Gastrocnemius medialis (tissue), 4 donors: ENCODE measurements at regions not wholly inside any gene's neighbourhood (a gene's known extent, or its start where the extent isn't known, plus 50 kb on each side); places are given as distances from the start of the nearest gene placed in this dataset.

Experiments
- ATAC-seq, 2 donors: fragments of 150-250 bp; one replicate each; pipeline ENCODE4 v1.9.1; 2016
- DNase-seq, 2 donors: peaks; one replicate each; pipeline ENCODE4 v3.0.0-alpha.2; 2019
- H3K27ac ChIP-seq, 4 donors: fragments of 200-600 bp; sonication (generic); 1 replicate in 1 of 4; 2 replicates in 3 of 4; pipeline ENCODE4 v1.5.1; 2016 to 2018; ENCODE audit warnings: mild to moderate bottlenecking in 2 of 4, moderate library complexity in 1 of 4
- H3K27me3 ChIP-seq, 3 donors: fragments of 200-600 bp; sonication (generic) in 2 of 3; 1 replicate in 1 of 3; 2 replicates in 2 of 3; pipeline versions ENCODE4 v1.5.1 to v1.6.0; 2016 to 2019; ENCODE audit warnings: mild to moderate bottlenecking in 1 of 3, moderate library complexity in 1 of 3
- H3K36me3 ChIP-seq, 2 donors: fragments of 200-600 bp; sonication (generic) in 1 of 2; one replicate each; pipeline ENCODE4 v1.5.1; 2017 to 2018
- H3K4me1 ChIP-seq, 2 donors: fragments of 200-600 bp; sonication (generic) in 1 of 2; one replicate each; pipeline ENCODE4 v1.5.1; 2016 to 2017; ENCODE audit warnings: mild to moderate bottlenecking in 2 of 2
- H3K4me3 ChIP-seq, 4 donors: fragments of 200-600 bp; sonication (generic) in 3 of 4; 1 replicate in 1 of 4; 2 replicates in 3 of 4; pipeline ENCODE4 v1.5.1; 2016 to 2019; ENCODE audit warnings: mild to moderate bottlenecking in 2 of 4
- H3K9me3 ChIP-seq, 3 donors: fragments of 200-600 bp; sonication (generic) in 2 of 3; 1 replicate in 1 of 3; 2 replicates in 2 of 3; pipeline ENCODE4 v1.5.1; 2016 to 2019
- CTCF ChIP-seq, 5 experiments: fragments of 450-650 bp in 3 of 5; fragments of 200-600 bp in 2 of 5; sonication (generic) in 2 of 5; IDR thresholded peaks in 4 of 5; conservative IDR thresholded peaks in 1 of 5; 1 replicate in 4 of 5; 2 replicates in 1 of 5; pipeline ENCODE4 v1.5.1; 2016 to 2019; ENCODE audit warnings: antibody characterized with exemption in 5 of 5, mild to moderate bottlenecking in 3 of 5, moderate library complexity in 3 of 5
- POLR2A ChIP-seq, 2 donors: fragments of 450-650 bp; IDR thresholded peaks; one replicate each; pipeline ENCODE4 v1.6.1; 2017; ENCODE audit warnings: antibody characterized with exemption in 2 of 2, mild to moderate bottlenecking in 2 of 2, moderate library complexity in 2 of 2
- in situ Hi-C, 4 donors: fragments of 200-750 bp; cut with MboI; loops; one replicate each; pipeline versions ENCODE4 v1.15.0 to v1.8.0; 2017; ENCODE audit warnings: low sequenced_read_pairs in 4 of 4
- intact Hi-C: fragments of 100-400 bp; cut with DNase I; formaldehyde crosslinking; loops from one replicate; pipeline ENCODE4 v1.15.1; 2023; ENCODE audit warnings: low total_unique reads

- intact Hi-C loops: no loop called here
- H3K9me3 ChIP-seq: no peaks in the 10 kb centered on the region
- no peak overlapping the region for H3K27ac ChIP-seq
- TF ChIP-seq POLR2A (IDR thresholded peaks at IDR 0.05): no peak
- no peak for TF ChIP-seq CTCF (IDR thresholded peaks at IDR 0.05 in 4 of 5, conservative IDR thresholded peaks at IDR 0.05 in 1 of 5)
- no peaks in the 10 kb centered on the region for H3K27me3 ChIP-seq
- no peaks in the 10 kb centered on the region for H3K4me1 ChIP-seq
- H3K4me3 ChIP-seq: no peak overlapping the region
- ATAC-seq (no peak), DNase-seq (no peak)
- in situ Hi-C loops: loop anchor here in 1 of 4 donors (10.0 kb wide), 1 partner anchor 319 kb away; no protein-coding TSS in a partner anchor
- no peaks in the 10 kb centered on the region for H3K36me3 ChIP-seq
Measured at GRCh38 chr6:150733726-150734125, 131.8 kb upstream of the MTHFD1L start.

- in situ Hi-C loops: loop anchor here in 1 of 4 donors (10.0 kb wide), 1 partner anchor 319 kb away; no protein-coding TSS in a partner anchor
- H3K4me1 ChIP-seq: no peaks in the 10 kb centered on the region
- no peak for DNase-seq
- intact Hi-C loops: no loop called here
- no peaks in the 10 kb centered on the region for H3K9me3 ChIP-seq
- no peak overlapping the region for H3K27ac ChIP-seq
- TF ChIP-seq POLR2A (IDR thresholded peaks at IDR 0.05): no peak
- no peak for TF ChIP-seq CTCF (IDR thresholded peaks at IDR 0.05 in 4 of 5, conservative IDR thresholded peaks at IDR 0.05 in 1 of 5)
- no peaks in the 10 kb centered on the region for H3K36me3 ChIP-seq
- H3K4me3 ChIP-seq: no peak overlapping the region
- no peaks in the 10 kb centered on the region for H3K27me3 ChIP-seq
- no peak for ATAC-seq
Measured at GRCh38 chr6:150734235-150734634, 131.3 kb upstream of the MTHFD1L start.

- H3K27me3 ChIP-seq: no peaks in the 10 kb centered on the region
- DNase-seq (no peak), ATAC-seq (no peak)
- no peak overlapping the region for H3K27ac ChIP-seq
- no peak for TF ChIP-seq POLR2A (IDR thresholded peaks at IDR 0.05)
- no peak for TF ChIP-seq CTCF (IDR thresholded peaks at IDR 0.05 in 4 of 5, conservative IDR thresholded peaks at IDR 0.05 in 1 of 5)
- H3K4me1 ChIP-seq: no peaks in the 10 kb centered on the region
- H3K4me3 ChIP-seq: no peak overlapping the region
- H3K36me3 ChIP-seq: no peaks in the 10 kb centered on the region
- intact Hi-C loops (no loop called here), in situ Hi-C loops (loop anchor here in 1 of 4 donors (10.0 kb wide), 1 partner anchor 321 kb away; no protein-coding TSS in a partner anchor)
- H3K9me3 ChIP-seq: no peaks in the 10 kb centered on the region
Measured at GRCh38 chr6:150735341-150735851, 130.1 kb upstream of the MTHFD1L start.

GRCh38 chr6:150738092-150738629 is 127.3 kb upstream of the MTHFD1L start:
- DNase-seq (no peak), ATAC-seq (no peak)
- Histone ChIP-seq H3K9me3 (no peaks in the 10 kb centered on the region), H3K27me3 (no peaks in the 10 kb centered on the region), H3K27ac (no peak overlapping the region), H3K36me3 (no peaks in the 10 kb centered on the region), H3K4me3 (no peak overlapping the region), H3K4me1 (no peaks in the 10 kb centered on the region)
- in situ Hi-C loops (loop anchor here in 1 of 4 donors (10.0 kb wide), 1 partner anchor 323 kb away; no protein-coding TSS in a partner anchor), intact Hi-C loops (no loop called here)
- TF ChIP-seq POLR2A (IDR thresholded peaks at IDR 0.05) (no peak), CTCF (IDR thresholded peaks at IDR 0.05 in 4 of 5, conservative IDR thresholded peaks at IDR 0.05 in 1 of 5) (no peak)
